GM12891 (cell line): ENCODE measurements at regions not wholly inside any gene's neighbourhood (a gene's known extent, or its start where the extent isn't known, plus 50 kb on each side); places are given as distances from the start of the nearest gene placed in this dataset.

Experiments used
- PAX5 ChIP-seq: IDR thresholded peaks from 2 replicates; pipeline ENCODE4 v1.6.1; 2011; ENCODE audit warnings: low read length, moderate library complexity, mild to moderate bottlenecking; ENCODE audit not compliant: insufficient read depth, severe bottlenecking
- POLR2A ChIP-seq: IDR thresholded peaks from 2 replicates; pipeline ENCODE4 v1.6.1; 2011; ENCODE audit warnings: low read depth, low read length, control low read depth
- POLR2AphosphoS5 ChIP-seq: IDR thresholded peaks from 2 replicates; pipeline ENCODE4 v1.6.1; 2011; ENCODE audit warnings: low read depth, low read length, control low read depth
- TAF1 ChIP-seq: IDR thresholded peaks from 2 replicates; pipeline ENCODE4 v1.6.1; 2011; ENCODE audit warnings: low read depth, low read length, control low read depth

DNA sequence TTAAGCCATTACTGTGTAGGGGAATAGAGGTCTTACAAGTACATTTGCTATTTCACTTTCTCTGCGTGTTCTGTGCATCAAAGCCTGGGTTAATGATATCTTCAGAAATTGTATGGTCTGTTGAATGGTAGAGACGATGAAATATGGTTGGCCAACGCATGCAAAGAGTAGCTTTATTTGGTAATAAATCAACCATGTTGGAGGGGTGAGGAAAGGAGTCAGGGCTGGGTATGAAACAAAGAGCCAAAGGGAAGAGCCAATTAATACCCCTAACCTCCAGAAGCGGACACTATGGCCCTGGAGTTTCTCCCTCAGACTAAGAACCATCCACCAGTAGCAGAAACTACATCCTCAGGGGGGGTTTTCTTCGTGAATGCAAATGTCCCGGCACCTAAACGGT, 1974.0 kb upstream of the WWC1 start:
- TF ChIP-seq TAF1 (no peak), POLR2A (no peak), POLR2AphosphoS5 (no peak), PAX5 (no peak)
